ENCODE measurements at regions not wholly inside any gene's neighbourhood (a gene's known extent, or its start where the extent isn't known, plus 50 kb on each side); places are given as distances from the start of the nearest gene placed in this dataset.
"Not testable (repeated sequence)": the region's sequence is repeated elsewhere in the genome, so short reads cannot be mapped to it uniquely, and the experiment has no call there.

DNA sequence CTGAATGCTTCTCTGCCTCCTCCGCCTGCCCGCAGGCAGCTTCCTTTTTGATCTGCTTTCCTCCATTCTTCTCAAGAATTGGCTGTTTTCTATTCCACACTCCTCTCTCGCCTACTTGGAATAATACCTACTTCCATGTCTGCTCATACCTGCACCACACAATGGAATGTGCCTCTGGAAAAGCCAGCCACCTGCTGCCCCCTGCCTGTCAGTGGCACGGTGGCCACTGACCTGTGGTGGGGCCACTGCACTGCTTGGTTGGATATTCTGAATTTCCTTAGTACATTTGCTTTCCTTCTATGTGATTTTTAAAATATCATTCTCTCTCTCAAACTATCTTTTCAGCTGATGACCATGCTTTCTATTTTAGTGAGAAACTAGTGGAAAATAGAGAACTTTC, 406.9 kb downstream of the DCDC2C start:
- DNase-seq (ENCODE audit: low read depth, low spot score): no peak
- no peaks in the 10 kb centered on the region for H3K36me3 ChIP-seq (ENCODE audit: control insufficient read depth in 2 of 2, insufficient read depth in 2 of 2, low read length in 1 of 2)
- POLR2A ChIA-PET: interaction anchor here (0.6 kb wide), 1 partner anchor 1492 kb away, joined by 3 read pairs; no protein-coding TSS in a partner anchor
- ATAC-seq: no peak
- H2AFZ ChIP-seq (ENCODE audit: control insufficient read depth, low read depth, low read length): no peak overlapping the region
- WGBS (ENCODE audit: insufficient coverage, insufficient replicate concordance, low lambda C conversion rate, missing lambda C conversion rate): 33% methylated on average over 4 of the region's 4 CpGs
- intact Hi-C loops (cut with micrococcal nuclease; ENCODE audit: unreplicated experiment) (no loop called here), in situ Hi-C loops (cut with MboI) (no loop called here)
- SMC1A ChIA-PET (ENCODE audit: uncharacterized antibody, unreplicated experiment): no interaction called here
- TF ChIP-seq JUNB (IDR thresholded peaks at IDR 0.05) (no peak), PAX5 (IDR thresholded peaks at IDR 0.05; ENCODE audit: borderline replicate concordance, low read depth, low read length) (no peak), NR2C2 (IDR thresholded peaks at IDR 0.05; ENCODE audit: borderline replicate concordance, control insufficient read depth, insufficient read length, low read depth) (no peak), SMC3 (IDR thresholded peaks at IDR 0.05; ENCODE audit: borderline replicate concordance, low read length) (no peak)
- TF ChIP-seq, protein P1, sequence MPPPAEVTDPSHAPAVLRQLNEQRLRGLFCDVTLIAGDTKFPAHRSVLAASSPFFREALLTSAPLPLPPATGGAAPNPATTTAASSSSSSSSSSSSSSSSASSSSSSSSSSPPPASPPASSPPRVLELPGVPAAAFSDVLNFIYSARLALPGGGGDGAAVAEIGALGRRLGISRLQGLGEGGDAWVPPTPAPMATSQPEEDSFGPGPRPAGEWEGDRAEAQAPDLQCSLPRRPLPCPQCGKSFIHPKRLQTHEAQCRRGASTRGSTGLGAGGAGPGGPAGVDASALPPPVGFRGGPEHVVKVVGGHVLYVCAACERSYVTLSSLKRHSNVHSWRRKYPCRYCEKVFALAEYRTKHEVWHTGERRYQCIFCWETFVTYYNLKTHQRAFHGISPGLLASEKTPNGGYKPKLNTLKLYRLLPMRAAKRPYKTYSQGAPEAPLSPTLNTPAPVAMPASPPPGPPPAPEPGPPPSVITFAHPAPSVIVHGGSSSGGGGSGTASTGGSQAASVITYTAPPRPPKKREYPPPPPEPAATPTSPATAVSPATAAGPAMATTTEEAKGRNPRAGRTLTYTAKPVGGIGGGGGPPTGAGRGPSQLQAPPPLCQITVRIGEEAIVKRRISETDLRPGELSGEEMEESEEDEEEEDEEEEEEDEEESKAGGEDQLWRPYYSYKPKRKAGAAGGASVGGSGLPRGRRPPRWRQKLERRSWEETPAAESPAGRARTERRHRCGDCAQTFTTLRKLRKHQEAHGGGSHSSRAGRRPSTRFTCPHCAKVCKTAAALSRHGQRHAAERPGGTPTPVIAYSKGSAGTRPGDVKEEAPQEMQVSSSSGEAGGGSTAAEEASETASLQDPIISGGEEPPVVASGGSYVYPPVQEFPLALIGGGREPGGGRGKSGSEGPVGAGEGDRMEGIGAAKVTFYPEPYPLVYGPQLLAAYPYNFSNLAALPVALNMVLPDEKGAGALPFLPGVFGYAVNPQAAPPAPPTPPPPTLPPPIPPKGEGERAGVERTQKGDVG (CRISPR knock-in tag; IDR thresholded peaks at IDR 0.05): no peak
- RAD21 ChIA-PET (ENCODE audit: unreplicated experiment): no interaction called here
- no peaks in the 10 kb centered on the region for H3K4me1 ChIP-seq (ENCODE audit: control insufficient read depth, insufficient read depth, low read length)
- FAIRE-seq: no peak
- no peaks in the 10 kb centered on the region for H3K79me2 ChIP-seq (ENCODE audit: control insufficient read depth, insufficient read depth, low read length)
- no peak overlapping the region for H3K4me3 ChIP-seq
- no peak overlapping the region for H3K9ac ChIP-seq (ENCODE audit: control insufficient read depth, insufficient read depth, low read length)
- no peak overlapping the region for H3K4me2 ChIP-seq (ENCODE audit: control insufficient read depth, insufficient read depth)
- H3K9me3 ChIP-seq (replicated peaks; ENCODE audit: control insufficient read depth, insufficient read depth, low read length): no peaks in the 10 kb centered on the region
- no peak overlapping the region for H3K27ac ChIP-seq (ENCODE audit: control insufficient read depth, insufficient read depth)
- no peaks in the 10 kb centered on the region for H3K27me3 ChIP-seq (replicated peaks in 1 of 2; ENCODE audit: control insufficient read depth in 2 of 2, insufficient read depth in 2 of 2, low read length in 1 of 2)
- no peaks in the 10 kb centered on the region for H4K20me1 ChIP-seq (ENCODE audit: control insufficient read depth, insufficient read depth)
- CTCF ChIA-PET: no interaction called here
- BruUV-seq (replicated peaks): no TSS peak

DNA sequence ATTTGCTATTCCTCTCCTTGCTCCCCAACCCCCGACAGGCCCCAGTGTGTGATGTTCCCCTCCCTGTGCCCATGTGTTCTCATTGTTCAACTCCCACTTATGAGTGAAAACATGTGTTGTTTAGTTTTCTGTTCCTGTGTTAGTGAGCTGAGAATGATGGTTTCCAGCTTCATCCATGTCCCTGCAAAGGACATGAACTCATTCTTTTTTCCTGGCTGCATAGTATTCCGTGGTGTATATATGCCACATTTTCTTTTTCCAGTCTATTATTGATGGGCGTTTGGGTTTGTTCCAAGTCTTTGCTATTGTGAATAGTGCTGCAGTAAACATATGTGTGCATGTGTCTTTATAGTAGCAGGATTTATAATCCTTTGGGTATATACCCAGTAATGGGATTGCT, 412.1 kb downstream of the DCDC2C start:
- H3K4me3 ChIP-seq; H3K9me3 ChIP-seq (replicated peaks; ENCODE audit: control insufficient read depth, insufficient read depth, low read length); H2AFZ ChIP-seq (ENCODE audit: control insufficient read depth, low read depth, low read length); H3K27ac ChIP-seq (ENCODE audit: control insufficient read depth, insufficient read depth); H3K79me2 ChIP-seq (ENCODE audit: control insufficient read depth, insufficient read depth, low read length); RAD21 ChIA-PET (ENCODE audit: unreplicated experiment); H4K20me1 ChIP-seq (ENCODE audit: control insufficient read depth, insufficient read depth); POLR2A ChIA-PET; BruUV-seq (replicated peaks); CTCF ChIA-PET; DNase-seq (ENCODE audit: low read depth, low spot score); H3K4me1 ChIP-seq (ENCODE audit: control insufficient read depth, insufficient read depth, low read length); in situ Hi-C loops (cut with MboI); ATAC-seq; H3K4me2 ChIP-seq (ENCODE audit: control insufficient read depth, insufficient read depth); H3K36me3 ChIP-seq (ENCODE audit: control insufficient read depth in 2 of 2, insufficient read depth in 2 of 2, low read length in 1 of 2); FAIRE-seq; H3K9ac ChIP-seq (ENCODE audit: control insufficient read depth, insufficient read depth, low read length); intact Hi-C loops (cut with micrococcal nuclease; ENCODE audit: unreplicated experiment); H3K27me3 ChIP-seq (replicated peaks in 1 of 2; ENCODE audit: control insufficient read depth in 2 of 2, insufficient read depth in 2 of 2, low read length in 1 of 2); SMC1A ChIA-PET (ENCODE audit: uncharacterized antibody, unreplicated experiment): not testable (repeated sequence)
- WGBS (ENCODE audit: insufficient coverage, insufficient replicate concordance, low lambda C conversion rate, missing lambda C conversion rate): 0% methylated on average over 3 of the region's 3 CpGs

Data from GM12878 (cell line).